IMR-90 (cell line): ENCODE measurements at regions not wholly inside any gene's neighbourhood (a gene's known extent, or its start where the extent isn't known, plus 50 kb on each side); places are given as distances from the start of the nearest gene placed in this dataset.

Source experiments
- ATAC-seq: fragments of 200-7000 bp; cut with Tn5 transposase; 2 replicates; pipeline ENCODE4 v1.9.1; 2020; ENCODE audit warnings: low read depth, mild to moderate bottlenecking, moderate library complexity
- BruUV-seq: library from RNA; stranded (reverse); fragments of 400-500 nt; replicated peaks from 2 replicates; lab custom pipeline; 2021; lab: Mats Ljungman, UMichigan
- CTCF ChIA-PET: fragments of 300-600 bp; formaldehyde crosslinking; extraction: SDS; loops from one replicate; lab custom pipeline; 2021; ENCODE audit warnings: antibody characterized with exemption; lab: Yijun Ruan, JAX
- POLR2A ChIA-PET: fragments of 300-600 bp; sonication (Branson Sonifier 250); formaldehyde crosslinking; loops from one replicate; lab custom pipeline; 2022; ENCODE audit warnings: antibody characterized with exemption; ENCODE audit not compliant: unreplicated experiment; lab: Charles Lee
- DNase-seq: peaks from one replicate; pipeline ENCODE4 v3.0.0; 2013
- H2AFZ ChIP-seq: replicated peaks from 2 replicates; pipeline ENCODE3; 2013; ENCODE audit warnings: low read length, mild to moderate bottlenecking; ENCODE audit not compliant: poor library complexity
- H2AK5ac ChIP-seq: 2 replicates; pipeline ENCODE4 v1.6.1; 2013; ENCODE audit warnings: low read depth, low read length, inconsistent platforms
- H2AK9ac ChIP-seq: replicated peaks from 2 replicates; pipeline ENCODE3; 2013; ENCODE audit warnings: mild to moderate bottlenecking, low read depth, low read length, moderate library complexity; ENCODE audit not compliant: poor library complexity
- H2BK120ac ChIP-seq: 2 replicates; pipeline ENCODE4 v1.6.1; 2013; ENCODE audit warnings: low read depth, low read length, inconsistent platforms
- H2BK15ac ChIP-seq: 3 replicates; pipeline ENCODE4 v1.6.1; 2013; ENCODE audit warnings: low read depth, low read length, inconsistent platforms
- H2BK20ac ChIP-seq: 2 replicates; pipeline ENCODE4 v1.6.1; 2013; ENCODE audit warnings: low read depth, mild to moderate bottlenecking, inconsistent platforms, low read length, moderate library complexity
- H2BK5ac ChIP-seq: 2 replicates; pipeline ENCODE4 v1.6.1; 2013; ENCODE audit warnings: mild to moderate bottlenecking, low read depth, low read length, inconsistent platforms; ENCODE audit not compliant: poor library complexity, severe bottlenecking
- H3K14ac ChIP-seq: replicated peaks from 2 replicates; pipeline ENCODE4 v1.6.1; 2013; ENCODE audit warnings: low read depth, low read length, inconsistent platforms
- H3K18ac ChIP-seq: 2 replicates; pipeline ENCODE4 v1.6.1; 2013; ENCODE audit warnings: low read depth, low read length, control low read depth
- H3K23ac ChIP-seq: 2 replicates; pipeline ENCODE4 v1.6.1; 2013; ENCODE audit warnings: low read depth, low read length, inconsistent platforms
- H3K27ac ChIP-seq: 2 replicates; pipeline ENCODE4 v1.5.1; 2013; ENCODE audit warnings: mild to moderate bottlenecking, control low read depth, low read length; ENCODE audit not compliant: insufficient read depth
- H3K27me3 ChIP-seq: 2 replicates; pipeline ENCODE4 v1.6.1; 2013; ENCODE audit warnings: low read length; ENCODE audit not compliant: control insufficient read depth, insufficient read depth
- H3K36me3 ChIP-seq: 2 replicates; pipeline ENCODE4 v1.6.1; 2013; ENCODE audit warnings: low read length, mixed read lengths; ENCODE audit not compliant: control insufficient read depth, insufficient read depth
- H3K4ac ChIP-seq: 2 replicates; pipeline ENCODE4 v1.6.1; 2013; ENCODE audit warnings: low read depth, low read length, inconsistent platforms
- H3K4me1 ChIP-seq: 2 replicates; pipeline ENCODE4 v1.6.1; 2013; ENCODE audit warnings: low read length, mixed read lengths; ENCODE audit not compliant: control insufficient read depth, insufficient read depth
- H3K4me2 ChIP-seq: 2 replicates; pipeline ENCODE4 v1.6.1; 2013; ENCODE audit warnings: low read depth, mild to moderate bottlenecking, control low read depth, low read length, moderate library complexity
- H3K4me3 ChIP-seq: 2 replicates; pipeline ENCODE4 v1.5.1; 2013; ENCODE audit warnings: low read depth, mild to moderate bottlenecking, control low read depth, low read length, moderate library complexity; ENCODE audit not compliant: insufficient read depth
- H3K56ac ChIP-seq: 2 replicates; pipeline ENCODE4 v1.6.1; 2013; ENCODE audit warnings: low read length, inconsistent platforms; ENCODE audit not compliant: insufficient read depth; ENCODE audit errors: extremely low read depth
- H3K79me1 ChIP-seq, 2 experiments: 2 replicates each; pipeline ENCODE4 v1.6.1; 2013; ENCODE audit warnings: low read length in 2 of 2, inconsistent platforms in 1 of 2, low read depth in 1 of 2
- H3K9ac ChIP-seq: 2 replicates; pipeline ENCODE4 v1.6.1; 2013; ENCODE audit warnings: low read depth, low read length, control low read depth
- H3K9me1 ChIP-seq: 2 replicates; pipeline ENCODE4 v1.6.1; 2013; ENCODE audit warnings: low read length, inconsistent platforms; ENCODE audit not compliant: insufficient read depth
- H3K9me3 ChIP-seq: 2 replicates; pipeline ENCODE4 v1.6.1; 2013; ENCODE audit warnings: low read length; ENCODE audit not compliant: control insufficient read depth, insufficient read depth
- H4K20me1 ChIP-seq: 2 replicates; pipeline ENCODE4 v1.6.1; 2013; ENCODE audit warnings: low read length, inconsistent platforms; ENCODE audit not compliant: insufficient read depth
- H4K5ac ChIP-seq: 2 replicates; pipeline ENCODE4 v1.6.1; 2013; ENCODE audit warnings: mild to moderate bottlenecking, low read depth, low read length, control low read depth
- H4K8ac ChIP-seq, 2 experiments: 2 replicates each; pipeline ENCODE4 v1.6.1; 2013; ENCODE audit warnings: low read depth in 2 of 2, low read length in 2 of 2, control low read depth in 1 of 2, inconsistent platforms in 1 of 2
- H4K91ac ChIP-seq: 2 replicates; pipeline ENCODE4 v1.6.1; 2013; ENCODE audit warnings: low read depth, low read length, inconsistent platforms; ENCODE audit not compliant: insufficient read depth
- CEBPB ChIP-seq: IDR thresholded peaks from 2 replicates; pipeline ENCODE4 v1.6.1; 2012; ENCODE audit warnings: low read depth, low read length, improper control_type of control experiment
- FOS ChIP-seq: fragments of 150-350 bp; IDR thresholded peaks from 2 replicates; pipeline ENCODE4 v1.6.1; 2016; ENCODE audit warnings: low read depth, low read length
- MAFK ChIP-seq: IDR thresholded peaks from 2 replicates; pipeline ENCODE4 v1.6.1; 2012; ENCODE audit warnings: low read depth, low read length, improper control_type of control experiment
- MAZ ChIP-seq: IDR thresholded peaks from 2 replicates; pipeline ENCODE4 v1.6.1; 2012; ENCODE audit warnings: low read depth, mild to moderate bottlenecking, low read length, improper control_type of control experiment, moderate library complexity, borderline replicate concordance
- MXI1 ChIP-seq: IDR thresholded peaks from 2 replicates; pipeline ENCODE4 v1.6.1; 2012; ENCODE audit warnings: low read depth, mild to moderate bottlenecking, low read length, moderate library complexity, borderline replicate concordance
- POLR2A ChIP-seq: IDR thresholded peaks from 2 replicates; pipeline ENCODE4 v1.6.1; 2012; ENCODE audit warnings: mild to moderate bottlenecking, low read depth, low read length
- RAD21 ChIP-seq: IDR thresholded peaks from 2 replicates; pipeline ENCODE4 v1.6.1; 2012; ENCODE audit warnings: low read length, improper control_type of control experiment
- RCOR1 ChIP-seq: IDR thresholded peaks from 2 replicates; pipeline ENCODE4 v1.6.1; 2012; ENCODE audit warnings: mild to moderate bottlenecking, low read length, improper control_type of control experiment; ENCODE audit not compliant: insufficient replicate concordance
- RFX5 ChIP-seq: IDR thresholded peaks from 2 replicates; pipeline ENCODE4 v1.8.0; 2012; ENCODE audit warnings: low read depth, mild to moderate bottlenecking, low read length, moderate library complexity
- SMC3 ChIP-seq: fragments of 150-350 bp; IDR thresholded peaks from 2 replicates; pipeline ENCODE4 v1.6.1; 2016; ENCODE audit warnings: low read depth, mild to moderate bottlenecking, antibody characterized with exemption, low read length, moderate library complexity
- WGBS, 2 experiments: methylation state at CpG; one replicate each; pipeline versions ENCODE4 v1.1.5 to v1.1.7; 2013; ENCODE audit warnings: missing lambda C conversion rate in 2 of 2; ENCODE audit not compliant: insufficient read length in 1 of 2; ENCODE audit errors: extremely low coverage in 2 of 2; 5-methylcytosine and 5-hydroxymethylcytosine counted together
- dilution Hi-C: fragments of 300-500 bp; cut with HindIII; formaldehyde crosslinking; loops from one replicate; pipeline ENCODE4 v1.14.3; 2018; ENCODE audit warnings: low sequenced_read_pairs; ENCODE audit not compliant: unreplicated experiment
- in situ Hi-C: fragments of 300-500 bp; cut with MboI; formaldehyde crosslinking; loops from 3 replicates; pipeline ENCODE4 v1.14.3; 2019; ENCODE audit warnings: low sequenced_read_pairs, inconsistent platforms, mixed read lengths
- intact Hi-C: fragments of 100-400 bp; cut with micrococcal nuclease; formaldehyde crosslinking; loops from 2 replicates; pipeline ENCODE4 v1.10.0; 2022
- TF ChIP-seq, protein P1 (sequence below): fragments of 150-350 bp; IDR thresholded peaks from 2 replicates; pipeline ENCODE4 v1.6.1; 2017; ENCODE audit warnings: mild to moderate bottlenecking, antibody characterized with exemption, low read length, low read depth
- TF ChIP-seq, protein P2 (sequence below): fragments of 150-350 bp; IDR thresholded peaks from 2 replicates; pipeline ENCODE4 v1.6.1; 2016; ENCODE audit warnings: low read depth, mild to moderate bottlenecking, low read length, moderate library complexity, borderline replicate concordance

DNA sequence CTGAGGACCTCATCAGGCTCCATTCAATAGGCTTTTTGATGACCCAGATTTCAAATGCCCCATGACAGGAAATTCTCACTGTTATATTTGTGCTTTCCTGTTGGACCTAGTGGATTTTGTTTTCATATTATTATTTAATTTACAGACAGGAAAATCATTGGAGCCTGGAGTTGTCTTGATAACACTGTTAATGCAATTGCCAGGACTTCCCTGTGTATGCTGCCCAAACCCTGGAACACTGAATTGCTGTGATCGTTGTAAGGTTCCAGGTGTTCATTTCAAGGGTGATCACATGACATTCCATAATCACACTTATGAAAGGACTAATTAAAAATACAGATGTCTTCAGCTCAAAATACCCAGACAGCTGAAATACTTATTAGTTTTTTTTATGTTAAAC is 783.2 kb downstream of the DHX35 start:
- CTCF ChIA-PET = no interaction called here
- H3K14ac ChIP-seq = no peak overlapping the region
- TF ChIP-seq SMC3 = no peak
- no peak for TF ChIP-seq MAZ
- no peak for TF ChIP-seq RAD21
- no peak for TF ChIP-seq FOS
- no peak for TF ChIP-seq RCOR1
- TF ChIP-seq POLR2A = no peak
- TF ChIP-seq RFX5 = no peak
- TF ChIP-seq, protein P1, sequence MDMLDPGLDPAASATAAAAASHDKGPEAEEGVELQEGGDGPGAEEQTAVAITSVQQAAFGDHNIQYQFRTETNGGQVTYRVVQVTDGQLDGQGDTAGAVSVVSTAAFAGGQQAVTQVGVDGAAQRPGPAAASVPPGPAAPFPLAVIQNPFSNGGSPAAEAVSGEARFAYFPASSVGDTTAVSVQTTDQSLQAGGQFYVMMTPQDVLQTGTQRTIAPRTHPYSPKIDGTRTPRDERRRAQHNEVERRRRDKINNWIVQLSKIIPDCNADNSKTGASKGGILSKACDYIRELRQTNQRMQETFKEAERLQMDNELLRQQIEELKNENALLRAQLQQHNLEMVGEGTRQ = no peak
- TF ChIP-seq CEBPB = no peak
- TF ChIP-seq, protein P2, sequence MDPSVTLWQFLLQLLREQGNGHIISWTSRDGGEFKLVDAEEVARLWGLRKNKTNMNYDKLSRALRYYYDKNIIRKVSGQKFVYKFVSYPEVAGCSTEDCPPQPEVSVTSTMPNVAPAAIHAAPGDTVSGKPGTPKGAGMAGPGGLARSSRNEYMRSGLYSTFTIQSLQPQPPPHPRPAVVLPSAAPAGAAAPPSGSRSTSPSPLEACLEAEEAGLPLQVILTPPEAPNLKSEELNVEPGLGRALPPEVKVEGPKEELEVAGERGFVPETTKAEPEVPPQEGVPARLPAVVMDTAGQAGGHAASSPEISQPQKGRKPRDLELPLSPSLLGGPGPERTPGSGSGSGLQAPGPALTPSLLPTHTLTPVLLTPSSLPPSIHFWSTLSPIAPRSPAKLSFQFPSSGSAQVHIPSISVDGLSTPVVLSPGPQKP = no peak
- no peak for TF ChIP-seq MXI1
- no peak for TF ChIP-seq MAFK
- no peak overlapping the region for H3K56ac ChIP-seq
- in situ Hi-C loops = no loop called here
- no TSS peak for BruUV-seq
- H3K79me1 ChIP-seq = no peaks in the 10 kb centered on the region
- H3K23ac ChIP-seq = no peak overlapping the region
- H3K4me2 ChIP-seq = no peak overlapping the region
- H3K9me3 ChIP-seq = 0 out of 2 replicates have a peak, but pooled peaks cover 2% of the 10 kb centered on the region
- no peaks in the 10 kb centered on the region for H3K36me3 ChIP-seq
- no peak for DNase-seq
- no peaks in the 10 kb centered on the region for H3K9me1 ChIP-seq
- dilution Hi-C loops = no loop called here
- no peak overlapping the region for H2AFZ ChIP-seq
- H4K8ac ChIP-seq = no peak overlapping the region
- no peak overlapping the region for H2BK15ac ChIP-seq
- H3K4ac ChIP-seq = no peak overlapping the region
- H2AK9ac ChIP-seq = no peak overlapping the region
- H2AK5ac ChIP-seq = no peak overlapping the region
- intact Hi-C loops = no loop called here
- no peak overlapping the region for H3K9ac ChIP-seq
- no peak for ATAC-seq
- H2BK120ac ChIP-seq = no peak overlapping the region
- no peak overlapping the region for H4K91ac ChIP-seq
- H3K27me3 ChIP-seq = no peaks in the 10 kb centered on the region
- H2BK5ac ChIP-seq = no peak overlapping the region
- no peak overlapping the region for H4K5ac ChIP-seq
- WGBS, 2 experiments = no CpG with 5 or more reads among the region's 1 CpG
- POLR2A ChIA-PET = no interaction called here
- no peak overlapping the region for H3K18ac ChIP-seq
- no peaks in the 10 kb centered on the region for H3K4me1 ChIP-seq
- no peak overlapping the region for H3K27ac ChIP-seq
- H2BK20ac ChIP-seq = no peak overlapping the region
- no peaks in the 10 kb centered on the region for H4K20me1 ChIP-seq
- no peak overlapping the region for H3K4me3 ChIP-seq
